Coronary artery (tissue), 2 donors: ENCODE measurements at regions not wholly inside any gene's neighbourhood (a gene's known extent, or its start where the extent isn't known, plus 50 kb on each side); places are given as distances from the start of the nearest gene placed in this dataset.

Experiments
- DNase-seq: peaks from one replicate; pipeline ENCODE4 v3.0.0-alpha.2; 2017; ENCODE audit warnings: low spot score
- H3K27ac ChIP-seq, 2 donors: fragments of 200-600 bp; sonication (generic); one replicate each; pipeline ENCODE4 v1.5.1; 2016 to 2019
- H3K4me3 ChIP-seq: fragments of 200-600 bp; sonication (generic); 2 replicates; pipeline ENCODE4 v1.5.1; 2016; ENCODE audit warnings: mild to moderate bottlenecking, moderate library complexity
- TF ChIP-seq, protein P1 (sequence below): fragments of 200-600 bp; sonication (generic); IDR thresholded peaks from one replicate; pipeline ENCODE4 v1.5.1; 2019; ENCODE audit warnings: antibody characterized with exemption

DNA sequence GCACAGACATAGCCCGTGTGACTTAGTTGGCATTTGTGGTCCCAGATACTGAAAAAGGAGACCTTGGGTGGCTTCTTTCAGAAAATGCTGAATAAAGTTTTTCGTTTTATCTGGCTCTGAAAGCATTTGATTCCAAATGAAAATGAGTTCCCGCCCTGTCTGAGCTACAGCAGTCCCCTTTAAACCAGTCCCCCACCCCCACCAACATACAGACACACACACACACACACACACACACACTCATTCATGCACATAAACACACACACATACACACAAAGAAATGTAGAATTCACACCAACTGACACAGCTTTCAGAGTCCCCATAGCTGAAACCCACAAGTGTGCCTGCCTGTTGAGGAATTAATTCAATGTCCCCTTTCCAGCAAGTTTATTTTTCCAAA lies 97.0 kb upstream of the SMARCA2 start:
- Histone ChIP-seq H3K27ac (no peak overlapping the region), H3K4me3 (no peak overlapping the region)
- DNase-seq, result no peak
- TF ChIP-seq, protein P1, sequence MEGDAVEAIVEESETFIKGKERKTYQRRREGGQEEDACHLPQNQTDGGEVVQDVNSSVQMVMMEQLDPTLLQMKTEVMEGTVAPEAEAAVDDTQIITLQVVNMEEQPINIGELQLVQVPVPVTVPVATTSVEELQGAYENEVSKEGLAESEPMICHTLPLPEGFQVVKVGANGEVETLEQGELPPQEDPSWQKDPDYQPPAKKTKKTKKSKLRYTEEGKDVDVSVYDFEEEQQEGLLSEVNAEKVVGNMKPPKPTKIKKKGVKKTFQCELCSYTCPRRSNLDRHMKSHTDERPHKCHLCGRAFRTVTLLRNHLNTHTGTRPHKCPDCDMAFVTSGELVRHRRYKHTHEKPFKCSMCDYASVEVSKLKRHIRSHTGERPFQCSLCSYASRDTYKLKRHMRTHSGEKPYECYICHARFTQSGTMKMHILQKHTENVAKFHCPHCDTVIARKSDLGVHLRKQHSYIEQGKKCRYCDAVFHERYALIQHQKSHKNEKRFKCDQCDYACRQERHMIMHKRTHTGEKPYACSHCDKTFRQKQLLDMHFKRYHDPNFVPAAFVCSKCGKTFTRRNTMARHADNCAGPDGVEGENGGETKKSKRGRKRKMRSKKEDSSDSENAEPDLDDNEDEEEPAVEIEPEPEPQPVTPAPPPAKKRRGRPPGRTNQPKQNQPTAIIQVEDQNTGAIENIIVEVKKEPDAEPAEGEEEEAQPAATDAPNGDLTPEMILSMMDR, result no peak

DNA sequence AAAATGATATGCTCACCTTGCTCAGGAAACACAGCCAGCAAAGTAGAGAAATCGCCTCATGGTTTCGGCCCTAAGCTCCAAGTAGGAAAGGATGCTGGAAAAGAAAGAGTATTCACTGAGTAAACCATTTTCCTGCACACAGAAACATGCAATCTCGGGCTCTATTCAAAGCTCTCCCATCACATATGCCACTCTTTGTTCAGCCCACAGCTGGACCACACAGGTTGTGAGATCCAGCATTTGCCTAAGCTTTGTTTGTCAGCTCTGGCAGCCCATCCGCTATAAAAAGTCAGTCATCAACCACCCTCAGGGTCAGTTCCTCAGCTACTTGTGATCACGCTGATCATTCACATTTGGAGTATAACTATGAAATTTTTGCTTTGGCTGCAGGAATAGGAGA lies 96.5 kb upstream of the SMARCA2 start:
- no peak for DNase-seq
- Histone ChIP-seq H3K4me3 (no peak overlapping the region), H3K27ac (no peak overlapping the region)
- TF ChIP-seq, protein P1, result no peak

DNA sequence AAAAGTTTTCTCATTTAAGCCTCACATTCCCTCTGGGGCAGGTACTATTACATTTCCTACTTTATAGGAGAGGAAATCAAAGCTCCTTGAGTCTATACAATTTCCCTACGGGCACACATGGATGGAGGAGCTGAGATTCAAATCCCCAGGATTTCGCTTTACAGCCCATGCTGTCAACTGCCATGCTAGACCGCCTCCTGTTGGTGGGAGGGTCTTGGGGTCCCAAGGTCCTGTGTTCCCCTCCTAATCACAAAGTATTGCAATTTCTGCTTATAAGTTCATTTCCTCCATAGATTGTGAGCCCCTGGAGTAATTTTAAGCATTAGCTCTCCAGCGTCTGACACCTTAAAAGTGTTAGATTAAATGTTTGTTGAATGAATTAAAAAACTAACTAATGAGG lies 95.9 kb upstream of the SMARCA2 start:
- DNase-seq, result no peak
- TF ChIP-seq, protein P1, result no peak

DNA sequence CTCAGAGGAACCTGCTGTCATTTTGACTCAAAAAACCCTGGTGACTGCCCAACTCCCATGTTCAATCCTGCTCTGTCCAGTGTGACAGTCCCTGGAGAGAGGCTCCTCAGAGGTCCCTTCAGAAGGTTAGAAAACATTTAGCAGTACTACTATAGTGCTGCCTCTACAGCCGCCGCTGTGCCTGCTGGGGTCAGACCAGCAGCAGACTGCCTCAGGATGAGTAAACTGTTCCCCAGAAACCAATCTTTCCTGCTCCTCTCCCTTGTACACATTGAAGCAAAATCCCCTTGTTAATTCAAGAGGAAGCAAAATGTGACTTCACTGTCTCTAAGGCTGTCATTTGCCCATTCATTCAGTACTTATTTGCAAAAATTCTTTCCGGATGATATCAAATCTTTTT lies 94.8 kb upstream of the SMARCA2 start:
- no peak overlapping the region for H3K4me3 ChIP-seq
- H3K27ac ChIP-seq, result no peak overlapping the region
- TF ChIP-seq, protein P1, result no peak
- no peak for DNase-seq

More for the DNA sequence above, 95.9 kb upstream of the SMARCA2 start:
- H3K4me3 ChIP-seq, result no peak overlapping the region
- H3K27ac ChIP-seq, result no peak overlapping the region

DNA sequence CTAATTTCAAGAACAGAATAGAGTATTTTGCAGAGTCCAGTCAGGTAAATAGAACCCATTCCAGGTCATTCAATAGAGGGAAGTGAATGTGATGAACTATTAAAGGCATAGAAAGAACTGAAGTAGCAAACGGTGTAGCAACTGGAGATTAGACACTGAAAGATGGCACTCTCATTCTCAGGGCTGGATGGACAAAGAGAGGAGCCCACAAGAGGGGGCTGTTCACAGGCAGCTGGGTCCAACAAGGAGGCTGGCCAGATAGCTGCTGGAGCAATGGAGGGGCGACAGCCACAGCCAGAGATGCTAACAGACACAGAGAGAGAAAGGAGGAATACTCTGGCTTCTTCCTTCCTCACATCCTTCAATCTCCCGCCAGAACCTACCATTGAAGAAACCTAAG lies 93.1 kb upstream of the SMARCA2 start:
- Histone ChIP-seq H3K4me3 (no peak overlapping the region), H3K27ac (no peak overlapping the region)
- DNase-seq, result no peak
- TF ChIP-seq, protein P1, result no peak

DNA sequence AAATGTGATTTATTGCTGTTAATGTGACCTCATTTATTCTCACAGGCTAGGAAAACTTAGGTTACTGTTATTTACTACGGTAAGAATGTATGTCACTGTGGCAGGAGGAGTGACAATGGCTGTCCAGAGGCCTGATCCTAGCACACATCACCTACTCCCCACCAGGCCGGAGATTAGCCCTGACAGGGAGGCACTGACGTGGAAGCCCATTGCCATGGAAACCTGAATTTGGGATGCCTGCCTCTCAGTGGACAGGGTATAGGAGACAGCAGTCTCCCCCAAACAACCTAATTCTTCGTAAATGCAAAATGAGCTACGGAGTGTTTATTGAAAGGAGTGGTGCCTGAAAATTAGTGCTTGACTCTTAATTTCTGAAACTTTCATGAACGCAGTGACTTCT lies 87.6 kb upstream of the SMARCA2 start:
- no peak overlapping the region for H3K4me3 ChIP-seq
- TF ChIP-seq, protein P1, result no peak
- no peak for DNase-seq
- no peak overlapping the region for H3K27ac ChIP-seq

DNA sequence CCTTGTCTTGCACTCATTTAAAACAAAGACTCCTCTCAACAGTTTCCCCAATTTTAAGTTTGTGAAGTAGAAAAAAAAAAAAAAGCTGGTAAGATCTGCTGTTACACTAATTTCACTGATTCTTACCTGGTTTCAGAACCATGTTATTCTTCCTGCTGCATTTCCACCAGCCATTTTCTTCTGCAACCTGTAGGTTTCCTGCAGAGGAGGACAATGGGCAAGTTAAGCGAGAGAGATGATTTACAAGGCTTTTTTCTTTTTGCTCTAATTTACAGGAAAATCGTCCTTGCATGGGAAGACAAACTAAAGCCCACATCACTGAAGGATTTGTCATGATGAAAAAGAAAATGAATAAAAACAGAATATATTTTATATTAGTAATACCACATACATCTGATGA lies 86.0 kb upstream of the SMARCA2 start:
- H3K27ac ChIP-seq, result no peak overlapping the region
- no peak overlapping the region for H3K4me3 ChIP-seq
- no peak for DNase-seq
- TF ChIP-seq, protein P1, result no peak
